Ishikawa (cell line): ENCODE measurements at regions not wholly inside any gene's neighbourhood (a gene's known extent, or its start where the extent isn't known, plus 50 kb on each side); places are given as distances from the start of the nearest gene placed in this dataset.

ENCODE experiments used
- CEBPB ChIP-seq: IDR thresholded peaks from 2 replicates; pipeline ENCODE4 v1.6.1; 2012
- CREB1 ChIP-seq: IDR thresholded peaks from 2 replicates; pipeline ENCODE4 v1.6.1; 2012; ENCODE audit warnings: low read depth
- EGR1 ChIP-seq: IDR thresholded peaks from 2 replicates; pipeline ENCODE4 v1.6.1; 2012
- EP300 ChIP-seq: IDR thresholded peaks from 2 replicates; pipeline ENCODE4 v1.6.1; 2012; ENCODE audit warnings: borderline replicate concordance
- FOXM1 ChIP-seq: IDR thresholded peaks from 2 replicates; pipeline ENCODE4 v1.6.1; 2012; ENCODE audit warnings: low read depth, borderline replicate concordance
- MAX ChIP-seq: IDR thresholded peaks from 2 replicates; pipeline ENCODE4 v1.6.1; 2012
- NFIC ChIP-seq: IDR thresholded peaks from 2 replicates; pipeline ENCODE4 v1.6.1; 2012
- RAD21 ChIP-seq: IDR thresholded peaks from 2 replicates; pipeline ENCODE4 v1.6.1; 2012; ENCODE audit warnings: low read depth
- REST ChIP-seq: IDR thresholded peaks from 2 replicates; pipeline ENCODE4 v1.6.1; 2012; ENCODE audit warnings: low read depth, mild to moderate bottlenecking
- TAF1 ChIP-seq: IDR thresholded peaks from 2 replicates; pipeline ENCODE4 v1.6.1; 2012; ENCODE audit warnings: low read depth, mild to moderate bottlenecking
- TCF12 ChIP-seq: IDR thresholded peaks from 2 replicates; pipeline ENCODE4 v1.6.1; 2012; ENCODE audit warnings: low read depth
- TEAD4 ChIP-seq: IDR thresholded peaks from 2 replicates; pipeline ENCODE4 v1.6.1; 2012
- USF1 ChIP-seq: IDR thresholded peaks from 2 replicates; pipeline ENCODE4 v1.6.1; 2012
- YY1 ChIP-seq: IDR thresholded peaks from 2 replicates; pipeline ENCODE4 v1.6.1; 2012; ENCODE audit warnings: low read depth
- ZBTB7A ChIP-seq: IDR thresholded peaks from 2 replicates; pipeline ENCODE4 v1.6.1; 2012; ENCODE audit warnings: low read depth

GRCh38 chr4:132767901-132768300 is 381.2 kb upstream of the PCDH10 start:
- TF ChIP-seq RAD21 (no peak), CEBPB (no peak)

GRCh38 chr4:132770776-132771175 is 378.3 kb upstream of the PCDH10 start:
- TF ChIP-seq EP300 (no peak), USF1 (no peak), TEAD4 (no peak), REST (no peak), NFIC (no peak), CREB1 (no peak), YY1 (no peak), FOXM1 (no peak), CEBPB (no peak)

- TF ChIP-seq TEAD4 = peak; percentile 59; the same call in 1 of the 2 replicates
- no peak for TF ChIP-seq TCF12
- TF ChIP-seq TAF1 = no peak
- TF ChIP-seq CEBPB = peak; percentile 62
Observed at GRCh38 chr4:132792310-132792709, 356.8 kb upstream of the PCDH10 start.

GRCh38 chr4:132797856-132798255 is 351.2 kb upstream of the PCDH10 start:
- TF ChIP-seq NFIC (no peak), EGR1 (no peak), EP300 (no peak), CEBPB (no peak), YY1 (no peak), ZBTB7A (no peak), MAX (no peak), TEAD4 (no peak), TAF1 (no peak), CREB1 (no peak), TCF12 (no peak), REST (no peak), FOXM1 (no peak), RAD21 (no peak), USF1 (no peak)

- no peak for TF ChIP-seq YY1
Observed at GRCh38 chr4:132809298-132810032, 339.6 kb upstream of the PCDH10 start.

- TF ChIP-seq ZBTB7A (no peak), NFIC (no peak), TCF12 (no peak), REST (no peak)
Observed at GRCh38 chr4:132818091-132818490, 331.0 kb upstream of the PCDH10 start.
